GM19239 (cell line): ENCODE measurements at regions not wholly inside any gene's neighbourhood (a gene's known extent, or its start where the extent isn't known, plus 50 kb on each side); places are given as distances from the start of the nearest gene placed in this dataset.

Source experiments
- DNase-seq: peaks from one replicate; pipeline ENCODE4 v3.0.0; 2011; ENCODE audit warnings: low spot score; ENCODE audit not compliant: insufficient read length
- FAIRE-seq: peaks from 2 replicates; lab custom pipeline; 2011; peaks lifted over from hg19 to GRCh38; lab: Jason Lieb, UNC

- FAIRE-seq (no peak), DNase-seq (no peak)
These were observed 1118.9 kb downstream of the VRK1 start for GRCh38 chr14:97916100-97916499.

- DNase-seq = no peak
- FAIRE-seq = no peak
These were observed 1119.7 kb downstream of the VRK1 start for GRCh38 chr14:97916669-97917568.

- FAIRE-seq (no peak), DNase-seq (no peak)
These were observed 1123.0 kb downstream of the VRK1 start for GRCh38 chr14:97920201-97920600.

- FAIRE-seq (no peak), DNase-seq (no peak)
These were observed 1124.1 kb downstream of the VRK1 start for GRCh38 chr14:97921296-97921695.

GRCh38 chr14:97924922-97925613, 1127.9 kb downstream of the VRK1 start:
- DNase-seq = no peak
- FAIRE-seq = no peak

GRCh38 chr14:97930166-97930565, 1133.0 kb downstream of the VRK1 start:
- FAIRE-seq (no peak), DNase-seq (no peak)

- no peak for FAIRE-seq
- no peak for DNase-seq
These were observed 1134.1 kb downstream of the VRK1 start for GRCh38 chr14:97931273-97931672.

- DNase-seq (no peak), FAIRE-seq (no peak)
These were observed 1145.7 kb downstream of the VRK1 start for GRCh38 chr14:97942921-97943320.

- no peak for DNase-seq
- no peak for FAIRE-seq
These were observed 1146.4 kb downstream of the VRK1 start for GRCh38 chr14:97943619-97944018.

GRCh38 chr14:97944380-97944779, 1147.2 kb downstream of the VRK1 start:
- DNase-seq = no peak

GRCh38 chr14:97945631-97946030, 1148.4 kb downstream of the VRK1 start:
- DNase-seq (no peak), FAIRE-seq (no peak)

More at GRCh38 chr14:97944380-97944779, 1147.2 kb downstream of the VRK1 start:
- no peak for FAIRE-seq

- FAIRE-seq (no peak), DNase-seq (no peak)
These were observed 1149.1 kb downstream of the VRK1 start for GRCh38 chr14:97946240-97946639.

GRCh38 chr14:97946641-97947040, 1149.5 kb downstream of the VRK1 start:
- no peak for DNase-seq
- no peak for FAIRE-seq

- no peak for DNase-seq
- no peak for FAIRE-seq
These were observed 1151.7 kb downstream of the VRK1 start for GRCh38 chr14:97948841-97949240.

GRCh38 chr14:97956581-97957340, 1159.6 kb downstream of the VRK1 start:
- no peak for DNase-seq
- FAIRE-seq = no peak

GRCh38 chr14:97959251-97959650, 1162.1 kb downstream of the VRK1 start:
- DNase-seq = no peak
- no peak for FAIRE-seq

GRCh38 chr14:97960436-97960835, 1163.3 kb downstream of the VRK1 start:
- DNase-seq = no peak
- no peak for FAIRE-seq

- FAIRE-seq = no peak
- DNase-seq = no peak
These were observed 1173.0 kb downstream of the VRK1 start for GRCh38 chr14:97970222-97970621.

GRCh38 chr14:97975216-97975615, 1178.0 kb downstream of the VRK1 start:
- FAIRE-seq = no peak
- DNase-seq = no peak

GRCh38 chr14:97975962-97976361, 1178.8 kb downstream of the VRK1 start:
- FAIRE-seq (no peak), DNase-seq (no peak)

- FAIRE-seq = no peak
- no peak for DNase-seq
These were observed 1179.7 kb downstream of the VRK1 start for GRCh38 chr14:97976861-97977260.
